GM12801 (cell line): ENCODE measurements at regions not wholly inside any gene's neighbourhood (a gene's known extent, or its start where the extent isn't known, plus 50 kb on each side); places are given as distances from the start of the nearest gene placed in this dataset.

Source experiments
- TF ChIP-seq, protein P1 (sequence below): IDR thresholded peaks from one replicate; pipeline ENCODE4 v1.5.1; 2011; ENCODE audit warnings: control low read depth; ENCODE audit not compliant: insufficient read length; ENCODE audit errors: extremely low read depth

DNA sequence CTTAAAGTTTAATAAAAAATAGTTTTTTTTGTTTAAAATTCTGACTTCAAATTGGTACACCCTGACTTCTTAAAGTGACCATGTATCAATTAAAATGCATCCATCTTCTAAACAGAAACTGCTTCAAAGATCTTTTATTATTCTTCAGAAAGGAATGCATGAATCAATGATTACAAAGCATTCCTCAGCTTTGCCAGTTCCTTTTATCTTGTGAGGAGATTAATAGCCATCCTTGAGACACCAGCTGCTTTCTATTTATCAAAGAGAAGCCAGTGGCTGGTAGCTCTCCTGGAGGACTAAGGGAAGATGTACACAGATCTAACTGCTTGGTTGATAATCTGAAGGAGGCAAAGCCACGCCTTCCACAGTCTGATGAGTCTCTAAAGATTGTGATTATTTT is 2222.5 kb downstream of the LRRC4C start:
- TF ChIP-seq, protein P1, sequence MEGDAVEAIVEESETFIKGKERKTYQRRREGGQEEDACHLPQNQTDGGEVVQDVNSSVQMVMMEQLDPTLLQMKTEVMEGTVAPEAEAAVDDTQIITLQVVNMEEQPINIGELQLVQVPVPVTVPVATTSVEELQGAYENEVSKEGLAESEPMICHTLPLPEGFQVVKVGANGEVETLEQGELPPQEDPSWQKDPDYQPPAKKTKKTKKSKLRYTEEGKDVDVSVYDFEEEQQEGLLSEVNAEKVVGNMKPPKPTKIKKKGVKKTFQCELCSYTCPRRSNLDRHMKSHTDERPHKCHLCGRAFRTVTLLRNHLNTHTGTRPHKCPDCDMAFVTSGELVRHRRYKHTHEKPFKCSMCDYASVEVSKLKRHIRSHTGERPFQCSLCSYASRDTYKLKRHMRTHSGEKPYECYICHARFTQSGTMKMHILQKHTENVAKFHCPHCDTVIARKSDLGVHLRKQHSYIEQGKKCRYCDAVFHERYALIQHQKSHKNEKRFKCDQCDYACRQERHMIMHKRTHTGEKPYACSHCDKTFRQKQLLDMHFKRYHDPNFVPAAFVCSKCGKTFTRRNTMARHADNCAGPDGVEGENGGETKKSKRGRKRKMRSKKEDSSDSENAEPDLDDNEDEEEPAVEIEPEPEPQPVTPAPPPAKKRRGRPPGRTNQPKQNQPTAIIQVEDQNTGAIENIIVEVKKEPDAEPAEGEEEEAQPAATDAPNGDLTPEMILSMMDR: no peak

DNA sequence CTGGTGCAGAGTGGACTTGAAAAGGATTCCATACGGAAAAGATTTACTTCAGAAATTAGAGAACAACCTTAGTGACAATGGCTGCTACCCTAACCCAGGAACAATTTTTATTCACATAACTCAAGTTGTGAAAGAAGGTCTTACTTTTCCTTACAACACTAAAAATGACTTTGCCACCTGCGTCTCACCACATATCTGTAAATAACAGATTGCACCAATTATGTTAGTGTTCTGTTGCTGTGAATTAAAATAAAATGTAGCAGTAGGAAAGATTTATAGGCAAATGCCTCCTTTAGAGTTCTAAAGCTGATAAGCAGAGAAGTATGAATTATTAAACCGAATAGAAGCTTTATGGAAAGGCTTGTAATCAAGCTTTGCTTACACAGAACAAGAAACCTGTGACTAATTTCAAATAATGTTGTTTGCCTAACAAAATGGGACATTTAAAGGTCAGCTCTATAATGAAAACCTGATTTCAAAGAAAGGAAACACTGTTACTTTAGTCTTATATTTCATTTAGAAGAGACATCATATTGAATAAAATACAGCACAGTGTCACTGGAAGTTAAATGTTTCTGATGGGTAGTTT is 2237.8 kb downstream of the LRRC4C start:
- TF ChIP-seq, protein P1: no peak

DNA sequence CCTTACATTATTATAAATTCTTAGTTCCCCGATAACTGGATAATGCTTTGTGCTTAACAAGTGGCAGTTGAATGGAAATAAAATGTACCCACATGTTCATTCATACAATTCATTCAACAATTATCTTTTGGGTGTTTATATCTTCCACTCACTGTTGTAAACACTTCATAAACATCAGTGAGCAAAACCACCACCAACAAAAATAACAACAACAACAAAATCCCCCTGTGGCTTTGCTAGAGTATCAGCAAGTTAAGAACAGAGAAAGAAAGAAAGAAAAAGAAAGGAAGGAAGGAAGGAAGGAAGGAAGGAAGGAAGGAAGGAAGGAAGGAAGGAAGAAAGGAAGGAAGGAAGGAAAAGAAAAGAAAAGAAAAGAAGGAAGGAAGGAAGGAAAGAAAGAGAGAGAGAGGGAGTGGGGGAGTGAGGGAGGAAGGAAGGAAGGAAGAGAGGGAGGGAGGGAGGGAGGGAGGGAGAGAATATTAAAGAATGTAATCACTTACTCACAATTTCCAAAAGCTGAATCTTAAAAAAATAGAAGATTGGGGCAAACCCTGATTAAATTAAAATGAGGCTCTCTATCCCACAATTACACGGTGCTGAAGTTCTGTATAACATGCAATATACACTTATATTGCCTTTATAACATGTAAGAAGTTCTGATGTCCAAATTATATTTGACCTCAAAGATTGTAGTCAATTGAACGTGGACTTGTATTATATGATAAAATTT is 2238.8 kb downstream of the LRRC4C start:
- TF ChIP-seq, protein P1: no peak

DNA sequence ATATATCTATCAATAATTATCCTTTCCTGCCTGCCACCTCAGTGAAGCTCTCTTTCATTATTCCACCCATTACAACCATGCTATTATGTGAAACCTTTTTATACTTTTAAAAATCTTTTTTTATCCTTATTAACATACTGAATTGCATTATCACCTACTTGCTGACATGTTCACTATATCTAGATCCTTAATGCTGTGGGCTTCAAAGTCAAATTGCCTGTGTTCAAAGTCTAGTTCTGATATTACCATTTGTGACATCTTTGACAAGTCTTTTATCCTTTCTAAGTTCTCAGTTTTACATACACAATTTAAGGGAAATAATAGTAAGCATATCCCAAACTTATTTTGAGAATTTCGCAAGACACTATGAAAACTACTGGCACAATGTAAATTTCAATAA is 2239.4 kb downstream of the LRRC4C start:
- TF ChIP-seq, protein P1: no peak

DNA sequence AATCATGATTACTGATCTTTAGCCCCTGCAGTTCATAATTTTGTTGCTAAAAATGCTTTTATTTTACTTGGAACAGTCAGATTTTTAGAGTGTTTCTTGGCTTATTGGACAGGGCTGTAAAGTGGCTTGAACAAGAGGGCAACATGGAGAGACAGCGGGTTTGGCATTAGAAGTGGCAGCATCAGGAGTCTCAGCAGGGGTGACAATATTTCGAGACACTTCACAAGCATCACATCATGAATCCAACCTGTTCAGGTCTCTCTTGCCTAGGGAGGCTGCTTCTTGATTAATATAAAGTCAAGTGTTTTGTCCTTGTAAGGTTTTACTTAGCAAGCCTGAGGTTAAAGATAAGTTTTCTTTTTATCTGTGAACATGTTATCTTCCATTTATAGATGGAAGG is 2249.5 kb downstream of the LRRC4C start:
- TF ChIP-seq, protein P1: no peak

DNA sequence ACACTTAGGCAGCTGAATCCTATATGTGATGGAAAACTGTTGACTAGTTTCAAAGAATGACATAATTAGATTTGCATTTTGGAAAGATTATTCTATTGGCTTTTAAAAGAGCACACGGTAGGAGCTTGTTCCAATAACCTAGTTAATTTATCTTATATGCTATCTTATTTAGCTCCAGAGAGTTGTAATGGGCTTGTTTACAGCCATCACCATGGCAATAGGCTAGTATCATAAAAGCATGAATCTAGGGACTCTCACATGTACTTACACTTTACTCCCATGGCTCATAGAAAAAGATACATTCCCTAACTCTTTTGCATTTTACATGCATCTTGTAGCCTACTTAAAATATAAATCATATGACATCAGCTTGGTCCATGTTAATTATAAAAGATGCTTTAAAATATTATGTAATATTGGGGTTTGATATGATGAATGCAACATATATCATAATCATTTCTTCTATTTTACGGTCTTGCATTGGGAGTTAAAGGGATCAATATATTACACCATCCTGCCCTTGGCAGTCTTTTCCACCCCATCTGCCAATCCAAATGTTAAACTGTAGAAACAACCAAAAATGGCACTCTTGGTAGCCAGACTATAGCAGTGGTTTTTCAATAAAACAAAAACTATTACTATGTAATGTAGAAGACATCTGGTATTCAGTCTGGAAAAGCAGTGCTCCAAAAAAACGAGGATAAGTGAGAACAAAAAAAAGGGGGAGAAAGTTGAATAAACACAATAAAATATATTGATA is 2254.0 kb downstream of the LRRC4C start:
- TF ChIP-seq, protein P1: no peak

DNA sequence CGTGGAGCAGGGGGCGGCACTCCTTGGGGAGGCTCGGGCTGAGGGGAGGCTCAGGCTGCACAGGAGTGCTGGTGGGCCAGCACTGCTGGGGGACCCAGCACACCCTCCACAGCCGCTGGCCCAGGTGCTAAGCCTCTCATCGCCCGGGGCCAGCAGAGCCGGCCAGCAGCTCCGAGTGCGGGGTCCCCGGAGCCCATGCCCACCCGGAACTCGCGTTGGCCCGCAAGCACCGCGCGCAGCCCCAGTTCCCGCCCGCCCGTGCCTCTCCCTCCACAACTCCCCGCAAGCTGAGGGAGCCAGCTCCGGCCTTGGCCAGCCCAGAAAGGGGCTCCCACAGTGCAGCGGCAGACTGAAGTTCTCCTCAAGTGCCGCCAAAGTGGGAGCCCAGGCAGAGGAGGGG is 2266.8 kb downstream of the LRRC4C start:
- TF ChIP-seq, protein P1: no peak
